IMR-90 (cell line): ENCODE measurements at regions not wholly inside any gene's neighbourhood (a gene's known extent, or its start where the extent isn't known, plus 50 kb on each side); places are given as distances from the start of the nearest gene placed in this dataset.

Source experiments
- ATAC-seq: fragments of 200-7000 bp; cut with Tn5 transposase; 2 replicates; pipeline ENCODE4 v1.9.1; 2020; ENCODE audit warnings: low read depth, mild to moderate bottlenecking, moderate library complexity
- BruUV-seq: library from RNA; stranded (reverse); fragments of 400-500 nt; replicated peaks from 2 replicates; lab custom pipeline; 2021; lab: Mats Ljungman, UMichigan
- CTCF ChIA-PET: fragments of 300-600 bp; formaldehyde crosslinking; extraction: SDS; loops from one replicate; lab custom pipeline; 2021; ENCODE audit warnings: antibody characterized with exemption; lab: Yijun Ruan, JAX
- POLR2A ChIA-PET: fragments of 300-600 bp; sonication (Branson Sonifier 250); formaldehyde crosslinking; loops from one replicate; lab custom pipeline; 2022; ENCODE audit warnings: antibody characterized with exemption; ENCODE audit not compliant: unreplicated experiment; lab: Charles Lee
- DNase-seq: peaks from one replicate; pipeline ENCODE4 v3.0.0; 2013
- H2AFZ ChIP-seq: replicated peaks from 2 replicates; pipeline ENCODE3; 2013; ENCODE audit warnings: low read length, mild to moderate bottlenecking; ENCODE audit not compliant: poor library complexity
- H2AK5ac ChIP-seq: 2 replicates; pipeline ENCODE4 v1.6.1; 2013; ENCODE audit warnings: low read depth, low read length, inconsistent platforms
- H2AK9ac ChIP-seq: replicated peaks from 2 replicates; pipeline ENCODE3; 2013; ENCODE audit warnings: mild to moderate bottlenecking, low read depth, low read length, moderate library complexity; ENCODE audit not compliant: poor library complexity
- H2BK120ac ChIP-seq: 2 replicates; pipeline ENCODE4 v1.6.1; 2013; ENCODE audit warnings: low read depth, low read length, inconsistent platforms
- H2BK15ac ChIP-seq: 3 replicates; pipeline ENCODE4 v1.6.1; 2013; ENCODE audit warnings: low read depth, low read length, inconsistent platforms
- H2BK20ac ChIP-seq: 2 replicates; pipeline ENCODE4 v1.6.1; 2013; ENCODE audit warnings: low read depth, mild to moderate bottlenecking, inconsistent platforms, low read length, moderate library complexity
- H2BK5ac ChIP-seq: 2 replicates; pipeline ENCODE4 v1.6.1; 2013; ENCODE audit warnings: mild to moderate bottlenecking, low read depth, low read length, inconsistent platforms; ENCODE audit not compliant: poor library complexity, severe bottlenecking
- H3K14ac ChIP-seq: replicated peaks from 2 replicates; pipeline ENCODE4 v1.6.1; 2013; ENCODE audit warnings: low read depth, low read length, inconsistent platforms
- H3K18ac ChIP-seq: 2 replicates; pipeline ENCODE4 v1.6.1; 2013; ENCODE audit warnings: low read depth, low read length, control low read depth
- H3K23ac ChIP-seq: 2 replicates; pipeline ENCODE4 v1.6.1; 2013; ENCODE audit warnings: low read depth, low read length, inconsistent platforms
- H3K27ac ChIP-seq: 2 replicates; pipeline ENCODE4 v1.5.1; 2013; ENCODE audit warnings: mild to moderate bottlenecking, control low read depth, low read length; ENCODE audit not compliant: insufficient read depth
- H3K27me3 ChIP-seq: 2 replicates; pipeline ENCODE4 v1.6.1; 2013; ENCODE audit warnings: low read length; ENCODE audit not compliant: control insufficient read depth, insufficient read depth
- H3K36me3 ChIP-seq: 2 replicates; pipeline ENCODE4 v1.6.1; 2013; ENCODE audit warnings: low read length, mixed read lengths; ENCODE audit not compliant: control insufficient read depth, insufficient read depth
- H3K4ac ChIP-seq: 2 replicates; pipeline ENCODE4 v1.6.1; 2013; ENCODE audit warnings: low read depth, low read length, inconsistent platforms
- H3K4me1 ChIP-seq: 2 replicates; pipeline ENCODE4 v1.6.1; 2013; ENCODE audit warnings: low read length, mixed read lengths; ENCODE audit not compliant: control insufficient read depth, insufficient read depth
- H3K4me2 ChIP-seq: 2 replicates; pipeline ENCODE4 v1.6.1; 2013; ENCODE audit warnings: low read depth, mild to moderate bottlenecking, control low read depth, low read length, moderate library complexity
- H3K4me3 ChIP-seq: 2 replicates; pipeline ENCODE4 v1.5.1; 2013; ENCODE audit warnings: low read depth, mild to moderate bottlenecking, control low read depth, low read length, moderate library complexity; ENCODE audit not compliant: insufficient read depth
- H3K56ac ChIP-seq: 2 replicates; pipeline ENCODE4 v1.6.1; 2013; ENCODE audit warnings: low read length, inconsistent platforms; ENCODE audit not compliant: insufficient read depth; ENCODE audit errors: extremely low read depth
- H3K79me1 ChIP-seq, 2 experiments: 2 replicates each; pipeline ENCODE4 v1.6.1; 2013; ENCODE audit warnings: low read length in 2 of 2, inconsistent platforms in 1 of 2, low read depth in 1 of 2
- H3K9ac ChIP-seq: 2 replicates; pipeline ENCODE4 v1.6.1; 2013; ENCODE audit warnings: low read depth, low read length, control low read depth
- H3K9me1 ChIP-seq: 2 replicates; pipeline ENCODE4 v1.6.1; 2013; ENCODE audit warnings: low read length, inconsistent platforms; ENCODE audit not compliant: insufficient read depth
- H3K9me3 ChIP-seq: 2 replicates; pipeline ENCODE4 v1.6.1; 2013; ENCODE audit warnings: low read length; ENCODE audit not compliant: control insufficient read depth, insufficient read depth
- H4K20me1 ChIP-seq: 2 replicates; pipeline ENCODE4 v1.6.1; 2013; ENCODE audit warnings: low read length, inconsistent platforms; ENCODE audit not compliant: insufficient read depth
- H4K5ac ChIP-seq: 2 replicates; pipeline ENCODE4 v1.6.1; 2013; ENCODE audit warnings: mild to moderate bottlenecking, low read depth, low read length, control low read depth
- H4K8ac ChIP-seq, 2 experiments: 2 replicates each; pipeline ENCODE4 v1.6.1; 2013; ENCODE audit warnings: low read depth in 2 of 2, low read length in 2 of 2, control low read depth in 1 of 2, inconsistent platforms in 1 of 2
- H4K91ac ChIP-seq: 2 replicates; pipeline ENCODE4 v1.6.1; 2013; ENCODE audit warnings: low read depth, low read length, inconsistent platforms; ENCODE audit not compliant: insufficient read depth
- BHLHE40 ChIP-seq: fragments of 150-350 bp; IDR thresholded peaks from 2 replicates; pipeline ENCODE4 v1.6.1; 2016; ENCODE audit warnings: mild to moderate bottlenecking, low read depth, low read length
- CEBPB ChIP-seq: IDR thresholded peaks from 2 replicates; pipeline ENCODE4 v1.6.1; 2012; ENCODE audit warnings: low read depth, low read length, improper control_type of control experiment
- CHD1 ChIP-seq: IDR thresholded peaks from 2 replicates; pipeline ENCODE4 v1.6.1; 2012; ENCODE audit warnings: low read depth, low read length, improper control_type of control experiment
- FOS ChIP-seq: fragments of 150-350 bp; IDR thresholded peaks from 2 replicates; pipeline ENCODE4 v1.6.1; 2016; ENCODE audit warnings: low read depth, low read length
- MAFK ChIP-seq: IDR thresholded peaks from 2 replicates; pipeline ENCODE4 v1.6.1; 2012; ENCODE audit warnings: low read depth, low read length, improper control_type of control experiment
- MAZ ChIP-seq: IDR thresholded peaks from 2 replicates; pipeline ENCODE4 v1.6.1; 2012; ENCODE audit warnings: low read depth, mild to moderate bottlenecking, low read length, improper control_type of control experiment, moderate library complexity, borderline replicate concordance
- MXI1 ChIP-seq: IDR thresholded peaks from 2 replicates; pipeline ENCODE4 v1.6.1; 2012; ENCODE audit warnings: low read depth, mild to moderate bottlenecking, low read length, moderate library complexity, borderline replicate concordance
- NFE2L2 ChIP-seq: fragments of 150-350 bp; IDR thresholded peaks from 2 replicates; pipeline ENCODE4 v1.6.1; 2016; ENCODE audit warnings: low read depth, mild to moderate bottlenecking, low read length
- POLR2A ChIP-seq: IDR thresholded peaks from 2 replicates; pipeline ENCODE4 v1.6.1; 2012; ENCODE audit warnings: mild to moderate bottlenecking, low read depth, low read length
- RAD21 ChIP-seq: IDR thresholded peaks from 2 replicates; pipeline ENCODE4 v1.6.1; 2012; ENCODE audit warnings: low read length, improper control_type of control experiment
- RCOR1 ChIP-seq: IDR thresholded peaks from 2 replicates; pipeline ENCODE4 v1.6.1; 2012; ENCODE audit warnings: mild to moderate bottlenecking, low read length, improper control_type of control experiment; ENCODE audit not compliant: insufficient replicate concordance
- RFX5 ChIP-seq: IDR thresholded peaks from 2 replicates; pipeline ENCODE4 v1.8.0; 2012; ENCODE audit warnings: low read depth, mild to moderate bottlenecking, low read length, moderate library complexity
- SMC3 ChIP-seq: fragments of 150-350 bp; IDR thresholded peaks from 2 replicates; pipeline ENCODE4 v1.6.1; 2016; ENCODE audit warnings: low read depth, mild to moderate bottlenecking, antibody characterized with exemption, low read length, moderate library complexity
- WGBS, 2 experiments: methylation state at CpG; one replicate each; pipeline versions ENCODE4 v1.1.5 to v1.1.7; 2013; ENCODE audit warnings: missing lambda C conversion rate in 2 of 2; ENCODE audit not compliant: insufficient read length in 1 of 2; ENCODE audit errors: extremely low coverage in 2 of 2; 5-methylcytosine and 5-hydroxymethylcytosine counted together
- dilution Hi-C: fragments of 300-500 bp; cut with HindIII; formaldehyde crosslinking; loops from one replicate; pipeline ENCODE4 v1.14.3; 2018; ENCODE audit warnings: low sequenced_read_pairs; ENCODE audit not compliant: unreplicated experiment
- in situ Hi-C: fragments of 300-500 bp; cut with MboI; formaldehyde crosslinking; loops from 3 replicates; pipeline ENCODE4 v1.14.3; 2019; ENCODE audit warnings: low sequenced_read_pairs, inconsistent platforms, mixed read lengths
- intact Hi-C: fragments of 100-400 bp; cut with micrococcal nuclease; formaldehyde crosslinking; loops from 2 replicates; pipeline ENCODE4 v1.10.0; 2022
- TF ChIP-seq, protein P1 (sequence below): fragments of 150-350 bp; IDR thresholded peaks from 2 replicates; pipeline ENCODE4 v1.6.1; 2017; ENCODE audit warnings: mild to moderate bottlenecking, antibody characterized with exemption, low read length, low read depth
- TF ChIP-seq, protein P2 (sequence below): conservative IDR thresholded peaks from 2 replicates; pipeline ENCODE4 v1.5.1; 2012; ENCODE audit warnings: mild to moderate bottlenecking, low read depth, low read length, improper control_type of control experiment
- TF ChIP-seq, protein P3 (sequence below): fragments of 150-350 bp; IDR thresholded peaks from 2 replicates; pipeline ENCODE4 v1.6.1; 2016; ENCODE audit warnings: low read depth, mild to moderate bottlenecking, low read length, moderate library complexity, borderline replicate concordance

DNA sequence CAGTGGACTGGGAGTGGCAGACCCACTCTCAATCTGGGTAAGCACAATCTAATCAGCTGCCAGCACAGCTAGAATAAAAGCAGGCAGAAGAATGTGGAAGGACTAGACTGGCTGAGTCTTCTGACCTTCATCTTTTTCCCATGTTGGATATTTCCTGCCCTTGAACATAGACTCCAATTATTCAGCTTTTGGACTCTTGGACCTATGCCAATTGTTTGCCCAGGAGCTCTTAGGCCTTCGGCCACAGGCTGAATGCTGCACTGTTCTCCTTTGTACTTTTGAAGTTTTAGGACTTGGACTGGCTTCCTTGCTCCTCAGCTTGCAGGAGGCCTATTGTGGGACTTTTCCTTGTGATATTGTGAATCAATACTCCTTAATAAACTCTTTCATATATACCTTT is 477.7 kb upstream of the ZNF385D start:
- Histone ChIP-seq H4K20me1 (no peaks in the 10 kb centered on the region), H3K56ac (no peak overlapping the region), H3K36me3 (no peaks in the 10 kb centered on the region), H3K27me3 (no peaks in the 10 kb centered on the region), H3K23ac (no peak overlapping the region), H3K4ac (no peak overlapping the region), H3K9me1 (no peaks in the 10 kb centered on the region), H2BK20ac (no peak overlapping the region), H4K5ac (no peak overlapping the region), H3K9ac (no peak overlapping the region), H2BK5ac (no peak overlapping the region), H3K79me1 (no peaks in the 10 kb centered on the region), H2BK15ac (no peak overlapping the region), H2BK120ac (no peak overlapping the region), H2AK5ac (no peak overlapping the region), H2AK9ac (no peak overlapping the region), H3K18ac (no peak overlapping the region), H3K4me3 (no peak overlapping the region), H3K14ac (no peak overlapping the region), H2AFZ (no peak overlapping the region), H4K91ac (no peak overlapping the region), H3K9me3 (no peaks in the 10 kb centered on the region), H3K4me2 (no peak overlapping the region), H3K4me1 (no peaks in the 10 kb centered on the region), H3K27ac (no peak overlapping the region), H4K8ac (no peak overlapping the region)
- CTCF ChIA-PET = no interaction called here
- dilution Hi-C loops (no loop called here), intact Hi-C loops (no loop called here), in situ Hi-C loops (no loop called here)
- no TSS peak for BruUV-seq
- no peak for ATAC-seq
- POLR2A ChIA-PET = no interaction called here
- TF ChIP-seq RFX5 (no peak), MXI1 (no peak), MAZ (no peak), SMC3 (no peak), RAD21 (no peak), FOS (no peak), BHLHE40 (no peak), POLR2A (no peak), CHD1 (no peak), MAFK (no peak), CEBPB (no peak), NFE2L2 (no peak), RCOR1 (no peak)
- TF ChIP-seq, protein P1, sequence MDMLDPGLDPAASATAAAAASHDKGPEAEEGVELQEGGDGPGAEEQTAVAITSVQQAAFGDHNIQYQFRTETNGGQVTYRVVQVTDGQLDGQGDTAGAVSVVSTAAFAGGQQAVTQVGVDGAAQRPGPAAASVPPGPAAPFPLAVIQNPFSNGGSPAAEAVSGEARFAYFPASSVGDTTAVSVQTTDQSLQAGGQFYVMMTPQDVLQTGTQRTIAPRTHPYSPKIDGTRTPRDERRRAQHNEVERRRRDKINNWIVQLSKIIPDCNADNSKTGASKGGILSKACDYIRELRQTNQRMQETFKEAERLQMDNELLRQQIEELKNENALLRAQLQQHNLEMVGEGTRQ = no peak
- TF ChIP-seq, protein P2, sequence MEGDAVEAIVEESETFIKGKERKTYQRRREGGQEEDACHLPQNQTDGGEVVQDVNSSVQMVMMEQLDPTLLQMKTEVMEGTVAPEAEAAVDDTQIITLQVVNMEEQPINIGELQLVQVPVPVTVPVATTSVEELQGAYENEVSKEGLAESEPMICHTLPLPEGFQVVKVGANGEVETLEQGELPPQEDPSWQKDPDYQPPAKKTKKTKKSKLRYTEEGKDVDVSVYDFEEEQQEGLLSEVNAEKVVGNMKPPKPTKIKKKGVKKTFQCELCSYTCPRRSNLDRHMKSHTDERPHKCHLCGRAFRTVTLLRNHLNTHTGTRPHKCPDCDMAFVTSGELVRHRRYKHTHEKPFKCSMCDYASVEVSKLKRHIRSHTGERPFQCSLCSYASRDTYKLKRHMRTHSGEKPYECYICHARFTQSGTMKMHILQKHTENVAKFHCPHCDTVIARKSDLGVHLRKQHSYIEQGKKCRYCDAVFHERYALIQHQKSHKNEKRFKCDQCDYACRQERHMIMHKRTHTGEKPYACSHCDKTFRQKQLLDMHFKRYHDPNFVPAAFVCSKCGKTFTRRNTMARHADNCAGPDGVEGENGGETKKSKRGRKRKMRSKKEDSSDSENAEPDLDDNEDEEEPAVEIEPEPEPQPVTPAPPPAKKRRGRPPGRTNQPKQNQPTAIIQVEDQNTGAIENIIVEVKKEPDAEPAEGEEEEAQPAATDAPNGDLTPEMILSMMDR = no peak
- TF ChIP-seq, protein P3, sequence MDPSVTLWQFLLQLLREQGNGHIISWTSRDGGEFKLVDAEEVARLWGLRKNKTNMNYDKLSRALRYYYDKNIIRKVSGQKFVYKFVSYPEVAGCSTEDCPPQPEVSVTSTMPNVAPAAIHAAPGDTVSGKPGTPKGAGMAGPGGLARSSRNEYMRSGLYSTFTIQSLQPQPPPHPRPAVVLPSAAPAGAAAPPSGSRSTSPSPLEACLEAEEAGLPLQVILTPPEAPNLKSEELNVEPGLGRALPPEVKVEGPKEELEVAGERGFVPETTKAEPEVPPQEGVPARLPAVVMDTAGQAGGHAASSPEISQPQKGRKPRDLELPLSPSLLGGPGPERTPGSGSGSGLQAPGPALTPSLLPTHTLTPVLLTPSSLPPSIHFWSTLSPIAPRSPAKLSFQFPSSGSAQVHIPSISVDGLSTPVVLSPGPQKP = no peak
- DNase-seq = no peak
- no CpG with 5 or more reads among the region's 1 CpG for WGBS, 2 experiments
